WTC11 (cell line): ENCODE measurements at regions not wholly inside any gene's neighbourhood (a gene's known extent, or its start where the extent isn't known, plus 50 kb on each side); places are given as distances from the start of the nearest gene placed in this dataset.
"Not testable (repeated sequence)": the region's sequence is repeated elsewhere in the genome, so short reads cannot be mapped to it uniquely, and the experiment has no call there.

Experiments
- ATAC-seq: fragments of 200-7000 bp; cut with Tn5 transposase; 2 replicates; pipeline ENCODE4 v1.10.0; 2021; ENCODE audit warnings: mild to moderate bottlenecking, moderate library complexity
- CTCF ChIA-PET: fragments of 300-600 bp; sonication (Branson Sonifier 250); formaldehyde crosslinking; loops from one replicate; lab custom pipeline; 2021; ENCODE audit warnings: antibody characterized with exemption; lab: Charles Lee
- POLR2A ChIA-PET: fragments of 350-600 bp; sonication (Branson Sonifier 250); formaldehyde crosslinking; loops from one replicate; lab custom pipeline; 2021; ENCODE audit warnings: antibody characterized with exemption; lab: Charles Lee
- DNase-seq: peaks from one replicate; pipeline ENCODE4 v3.0.0; 2021; ENCODE audit warnings: low spot score
- H3K27ac Mint-ChIP-seq: 2 replicates; pipeline ENCODE4 v1.8.0; 2021; ENCODE audit warnings: mixed read lengths
- H3K27me3 Mint-ChIP-seq: 2 replicates; pipeline ENCODE4 v1.8.0; 2021; ENCODE audit warnings: low read depth, mild to moderate bottlenecking, moderate library complexity, mixed read lengths
- H3K36me3 Mint-ChIP-seq: 2 replicates; pipeline ENCODE4 v1.8.0; 2021; ENCODE audit warnings: mixed read lengths
- H3K4me1 Mint-ChIP-seq: 2 replicates; pipeline ENCODE4 v1.8.0; 2022; ENCODE audit warnings: mixed read lengths
- H3K4me3 Mint-ChIP-seq: 2 replicates; pipeline ENCODE4 v1.8.0; 2021; ENCODE audit warnings: mild to moderate bottlenecking, moderate library complexity, mixed read lengths
- H3K9me3 Mint-ChIP-seq: 2 replicates; pipeline ENCODE4 v1.8.0; 2021; ENCODE audit warnings: mixed read lengths
- CREB1 ChIP-seq: sonication (generic); formaldehyde crosslinking; IDR thresholded peaks from 2 replicates; pipeline ENCODE4 v1.8.0; 2023; ENCODE audit warnings: mild to moderate bottlenecking, missing genetic modification reagents
- EMX1 ChIP-seq: fragments of 250-450 bp; sonication (Bioruptor Pico); IDR thresholded peaks from 2 replicates; pipeline ENCODE4 v1.8.0; 2021; ENCODE audit warnings: mild to moderate bottlenecking
- GRHL2 ChIP-seq: fragments of 250-450 bp; sonication (Bioruptor Pico); IDR thresholded peaks from 2 replicates; pipeline ENCODE4 v1.8.0; 2022; ENCODE audit warnings: mild to moderate bottlenecking, moderate library complexity; ENCODE audit not compliant: insufficient replicate concordance, severe bottlenecking
- JUN ChIP-seq: sonication (generic); formaldehyde crosslinking; IDR thresholded peaks from 2 replicates; pipeline ENCODE4 v1.8.0; 2023; ENCODE audit warnings: mild to moderate bottlenecking, missing genetic modification reagents
- NFYB ChIP-seq: sonication (generic); formaldehyde crosslinking; conservative IDR thresholded peaks from 2 replicates; pipeline ENCODE4 v1.8.0; 2022; ENCODE audit warnings: low read depth, missing genetic modification reagents
- NR1H2 ChIP-seq: sonication (generic); formaldehyde crosslinking; IDR thresholded peaks from 2 replicates; pipeline ENCODE4 v1.9.0; 2021; ENCODE audit warnings: mild to moderate bottlenecking, moderate library complexity, missing genetic modification reagents
- PRRX2 ChIP-seq: fragments of 250-450 bp; sonication (Bioruptor Pico); IDR thresholded peaks from 2 replicates; pipeline ENCODE4 v1.8.0; 2021; ENCODE audit warnings: mild to moderate bottlenecking
- SMAD4 ChIP-seq: sonication (generic); formaldehyde crosslinking; IDR thresholded peaks from 2 replicates; pipeline ENCODE4 v1.8.0; 2022; ENCODE audit warnings: mild to moderate bottlenecking, missing genetic modification reagents
- SOX15 ChIP-seq: fragments of 250-450 bp; sonication (Bioruptor Pico); IDR thresholded peaks from 2 replicates; pipeline ENCODE4 v1.9.0; 2021; ENCODE audit warnings: mild to moderate bottlenecking
- SP1 ChIP-seq: sonication (generic); formaldehyde crosslinking; conservative IDR thresholded peaks from 2 replicates; pipeline ENCODE4 v1.8.1; 2022; ENCODE audit warnings: missing genetic modification reagents
- TEAD1 ChIP-seq: sonication (generic); formaldehyde crosslinking; IDR thresholded peaks from 2 replicates; pipeline ENCODE4 v1.8.0; 2022; ENCODE audit warnings: mild to moderate bottlenecking, missing genetic modification reagents
- TP53 ChIP-seq: sonication (generic); formaldehyde crosslinking; IDR thresholded peaks from 2 replicates; pipeline ENCODE4 v1.8.1; 2023; ENCODE audit warnings: mild to moderate bottlenecking, missing genetic modification reagents
- ZBTB21 ChIP-seq: sonication (generic); formaldehyde crosslinking; IDR thresholded peaks from 2 replicates; pipeline ENCODE4 v1.8.1; 2023; ENCODE audit warnings: mild to moderate bottlenecking, missing genetic modification reagents, borderline replicate concordance
- ZNF416 ChIP-seq: fragments of 250-450 bp; sonication (Bioruptor Pico); IDR thresholded peaks from 2 replicates; pipeline ENCODE4 v1.9.0; 2021; ENCODE audit warnings: mild to moderate bottlenecking, inconsistent platforms
- TF ChIP-seq, protein P1 (sequence below): fragments of 250-450 bp; sonication (Bioruptor Pico); IDR thresholded peaks from 2 replicates; pipeline ENCODE4 v1.9.0; 2021; ENCODE audit warnings: mild to moderate bottlenecking, borderline replicate concordance
- TF ChIP-seq, protein P2 (sequence below): sonication (generic); formaldehyde crosslinking; IDR thresholded peaks from 2 replicates; pipeline ENCODE4 v1.8.1; 2023; ENCODE audit warnings: mild to moderate bottlenecking, missing genetic modification reagents, borderline replicate concordance
- TF ChIP-seq, protein P3 (sequence below): sonication (generic); formaldehyde crosslinking; conservative IDR thresholded peaks from 2 replicates; pipeline ENCODE4 v1.8.1; 2022; ENCODE audit warnings: mild to moderate bottlenecking, missing genetic modification reagents
- TF ChIP-seq, protein P4 (sequence below): sonication (generic); formaldehyde crosslinking; IDR thresholded peaks from 2 replicates; pipeline ENCODE4 v1.8.0; 2022; ENCODE audit warnings: mild to moderate bottlenecking, missing genetic modification reagents
- TF ChIP-seq, protein P5 (sequence below): sonication (generic); formaldehyde crosslinking; IDR thresholded peaks from 2 replicates; pipeline ENCODE4 v1.8.0; 2022; ENCODE audit warnings: mild to moderate bottlenecking, missing genetic modification reagents

DNA sequence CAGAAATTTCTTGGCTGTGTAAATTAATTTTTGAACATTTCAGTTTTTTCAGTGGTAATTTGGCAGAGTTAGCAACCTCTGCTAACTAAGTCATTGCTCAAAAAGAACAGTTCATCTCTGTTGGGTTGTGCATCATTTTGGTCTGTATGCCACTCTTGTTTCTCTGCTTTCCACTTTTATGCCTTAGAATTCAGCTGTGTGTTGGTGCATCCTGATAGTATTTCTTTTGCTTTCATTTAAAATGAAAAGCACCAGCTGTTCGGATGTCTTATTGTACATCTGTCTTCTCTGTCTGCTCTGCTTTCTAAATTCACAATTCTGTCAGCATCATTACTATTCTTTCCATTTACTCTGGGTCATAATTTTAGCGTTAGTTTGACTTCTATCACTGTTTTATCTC is 388.2 kb upstream of the NDST4 start (continued):
- TF ChIP-seq CREB1 (no peak), EMX1 (CRISPR knock-in tag) (no peak), TEAD1 (no peak), ZNF416 (no peak)
- TF ChIP-seq, protein P1, sequence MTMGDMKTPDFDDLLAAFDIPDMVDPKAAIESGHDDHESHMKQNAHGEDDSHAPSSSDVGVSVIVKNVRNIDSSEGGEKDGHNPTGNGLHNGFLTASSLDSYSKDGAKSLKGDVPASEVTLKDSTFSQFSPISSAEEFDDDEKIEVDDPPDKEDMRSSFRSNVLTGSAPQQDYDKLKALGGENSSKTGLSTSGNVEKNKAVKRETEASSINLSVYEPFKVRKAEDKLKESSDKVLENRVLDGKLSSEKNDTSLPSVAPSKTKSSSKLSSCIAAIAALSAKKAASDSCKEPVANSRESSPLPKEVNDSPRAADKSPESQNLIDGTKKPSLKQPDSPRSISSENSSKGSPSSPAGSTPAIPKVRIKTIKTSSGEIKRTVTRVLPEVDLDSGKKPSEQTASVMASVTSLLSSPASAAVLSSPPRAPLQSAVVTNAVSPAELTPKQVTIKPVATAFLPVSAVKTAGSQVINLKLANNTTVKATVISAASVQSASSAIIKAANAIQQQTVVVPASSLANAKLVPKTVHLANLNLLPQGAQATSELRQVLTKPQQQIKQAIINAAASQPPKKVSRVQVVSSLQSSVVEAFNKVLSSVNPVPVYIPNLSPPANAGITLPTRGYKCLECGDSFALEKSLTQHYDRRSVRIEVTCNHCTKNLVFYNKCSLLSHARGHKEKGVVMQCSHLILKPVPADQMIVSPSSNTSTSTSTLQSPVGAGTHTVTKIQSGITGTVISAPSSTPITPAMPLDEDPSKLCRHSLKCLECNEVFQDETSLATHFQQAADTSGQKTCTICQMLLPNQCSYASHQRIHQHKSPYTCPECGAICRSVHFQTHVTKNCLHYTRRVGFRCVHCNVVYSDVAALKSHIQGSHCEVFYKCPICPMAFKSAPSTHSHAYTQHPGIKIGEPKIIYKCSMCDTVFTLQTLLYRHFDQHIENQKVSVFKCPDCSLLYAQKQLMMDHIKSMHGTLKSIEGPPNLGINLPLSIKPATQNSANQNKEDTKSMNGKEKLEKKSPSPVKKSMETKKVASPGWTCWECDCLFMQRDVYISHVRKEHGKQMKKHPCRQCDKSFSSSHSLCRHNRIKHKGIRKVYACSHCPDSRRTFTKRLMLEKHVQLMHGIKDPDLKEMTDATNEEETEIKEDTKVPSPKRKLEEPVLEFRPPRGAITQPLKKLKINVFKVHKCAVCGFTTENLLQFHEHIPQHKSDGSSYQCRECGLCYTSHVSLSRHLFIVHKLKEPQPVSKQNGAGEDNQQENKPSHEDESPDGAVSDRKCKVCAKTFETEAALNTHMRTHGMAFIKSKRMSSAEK (CRISPR knock-in tag), result no peak
- TF ChIP-seq, protein P2, sequence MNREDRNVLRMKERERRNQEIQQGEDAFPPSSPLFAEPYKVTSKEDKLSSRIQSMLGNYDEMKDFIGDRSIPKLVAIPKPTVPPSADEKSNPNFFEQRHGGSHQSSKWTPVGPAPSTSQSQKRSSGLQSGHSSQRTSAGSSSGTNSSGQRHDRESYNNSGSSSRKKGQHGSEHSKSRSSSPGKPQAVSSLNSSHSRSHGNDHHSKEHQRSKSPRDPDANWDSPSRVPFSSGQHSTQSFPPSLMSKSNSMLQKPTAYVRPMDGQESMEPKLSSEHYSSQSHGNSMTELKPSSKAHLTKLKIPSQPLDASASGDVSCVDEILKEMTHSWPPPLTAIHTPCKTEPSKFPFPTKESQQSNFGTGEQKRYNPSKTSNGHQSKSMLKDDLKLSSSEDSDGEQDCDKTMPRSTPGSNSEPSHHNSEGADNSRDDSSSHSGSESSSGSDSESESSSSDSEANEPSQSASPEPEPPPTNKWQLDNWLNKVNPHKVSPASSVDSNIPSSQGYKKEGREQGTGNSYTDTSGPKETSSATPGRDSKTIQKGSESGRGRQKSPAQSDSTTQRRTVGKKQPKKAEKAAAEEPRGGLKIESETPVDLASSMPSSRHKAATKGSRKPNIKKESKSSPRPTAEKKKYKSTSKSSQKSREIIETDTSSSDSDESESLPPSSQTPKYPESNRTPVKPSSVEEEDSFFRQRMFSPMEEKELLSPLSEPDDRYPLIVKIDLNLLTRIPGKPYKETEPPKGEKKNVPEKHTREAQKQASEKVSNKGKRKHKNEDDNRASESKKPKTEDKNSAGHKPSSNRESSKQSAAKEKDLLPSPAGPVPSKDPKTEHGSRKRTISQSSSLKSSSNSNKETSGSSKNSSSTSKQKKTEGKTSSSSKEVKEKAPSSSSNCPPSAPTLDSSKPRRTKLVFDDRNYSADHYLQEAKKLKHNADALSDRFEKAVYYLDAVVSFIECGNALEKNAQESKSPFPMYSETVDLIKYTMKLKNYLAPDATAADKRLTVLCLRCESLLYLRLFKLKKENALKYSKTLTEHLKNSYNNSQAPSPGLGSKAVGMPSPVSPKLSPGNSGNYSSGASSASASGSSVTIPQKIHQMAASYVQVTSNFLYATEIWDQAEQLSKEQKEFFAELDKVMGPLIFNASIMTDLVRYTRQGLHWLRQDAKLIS (CRISPR knock-in tag), result no peak

DNA sequence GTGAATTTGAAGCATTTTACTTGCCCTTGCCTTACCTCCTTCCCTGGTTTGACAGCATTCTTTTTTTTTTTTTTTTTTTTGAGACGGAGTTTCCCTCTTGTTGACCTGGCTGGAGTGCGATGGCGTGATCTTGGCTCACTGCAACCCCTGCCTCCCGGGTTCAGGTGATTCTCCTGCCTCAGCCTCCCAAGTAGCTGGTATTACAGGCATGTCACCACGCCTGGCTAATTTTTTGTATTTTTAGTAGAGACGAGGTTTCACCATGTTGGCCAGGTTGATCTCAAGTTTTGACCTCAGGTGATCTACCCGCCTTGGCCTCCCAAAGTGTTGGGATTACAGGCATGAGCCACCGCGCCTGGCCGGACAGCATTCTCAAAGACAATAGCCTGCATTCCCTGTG is 380.4 kb upstream of the NDST4 start:
- ATAC-seq, POLR2A ChIA-PET, H3K27me3 Mint-ChIP-seq, H3K27ac Mint-ChIP-seq, DNase-seq, H3K4me1 Mint-ChIP-seq, H3K36me3 Mint-ChIP-seq, CTCF ChIA-PET, H3K4me3 Mint-ChIP-seq: not testable (repeated sequence)
- H3K9me3 Mint-ChIP-seq, result peaks cover 24% of the 10 kb centered on the region

DNA sequence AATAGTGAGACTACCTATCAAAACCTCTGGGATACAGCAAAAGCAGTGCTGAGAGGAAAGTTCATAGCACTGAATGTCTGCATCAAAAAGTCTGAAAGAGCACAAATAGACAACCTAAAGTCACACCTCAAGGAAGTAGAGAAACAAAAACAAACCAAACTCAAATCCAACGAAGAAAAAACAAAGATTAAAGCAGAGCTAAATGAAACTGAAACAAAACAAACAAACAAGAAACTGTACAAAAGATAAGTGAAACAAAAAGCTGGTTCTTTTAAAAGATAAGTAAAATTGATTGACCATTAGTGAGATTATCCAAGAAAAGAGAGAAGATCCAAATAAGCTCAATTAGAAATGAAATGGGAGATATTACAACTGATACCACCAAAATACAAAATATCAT is 378.3 kb upstream of the NDST4 start:
- CTCF ChIA-PET, result no interaction called here
- POLR2A ChIA-PET, result no interaction called here
- ATAC-seq, result no peak
- Mint-ChIP-seq H3K27me3 (no peaks in the 10 kb centered on the region), H3K4me1 (peaks cover 11% of the 10 kb centered on the region), H3K9me3 (peaks cover 10% of the 10 kb centered on the region), H3K27ac (no peak overlapping the region), H3K4me3 (no peak overlapping the region), H3K36me3 (peaks cover 5% of the 10 kb centered on the region)
- no peak for DNase-seq
- TF ChIP-seq ZBTB21 (CRISPR knock-in tag), result no peak
- TF ChIP-seq SOX15 (CRISPR knock-in tag), result no peak
- TF ChIP-seq, protein P3, sequence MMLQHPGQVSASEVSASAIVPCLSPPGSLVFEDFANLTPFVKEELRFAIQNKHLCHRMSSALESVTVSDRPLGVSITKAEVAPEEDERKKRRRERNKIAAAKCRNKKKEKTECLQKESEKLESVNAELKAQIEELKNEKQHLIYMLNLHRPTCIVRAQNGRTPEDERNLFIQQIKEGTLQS (CRISPR knock-in tag), result no peak
- TF ChIP-seq NFYB (CRISPR knock-in tag), result no peak
- no peak for TF ChIP-seq EMX1 (CRISPR knock-in tag)
- TF ChIP-seq, protein P4, sequence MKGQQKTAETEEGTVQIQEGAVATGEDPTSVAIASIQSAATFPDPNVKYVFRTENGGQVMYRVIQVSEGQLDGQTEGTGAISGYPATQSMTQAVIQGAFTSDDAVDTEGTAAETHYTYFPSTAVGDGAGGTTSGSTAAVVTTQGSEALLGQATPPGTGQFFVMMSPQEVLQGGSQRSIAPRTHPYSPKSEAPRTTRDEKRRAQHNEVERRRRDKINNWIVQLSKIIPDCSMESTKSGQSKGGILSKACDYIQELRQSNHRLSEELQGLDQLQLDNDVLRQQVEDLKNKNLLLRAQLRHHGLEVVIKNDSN, result no peak
- TF ChIP-seq SMAD4 (CRISPR knock-in tag), result no peak
- TF ChIP-seq TP53 (CRISPR knock-in tag), result no peak
- no peak for TF ChIP-seq CREB1
- no peak for TF ChIP-seq SP1
- TF ChIP-seq NR1H2 (CRISPR knock-in tag), result no peak
- TF ChIP-seq, protein P5, sequence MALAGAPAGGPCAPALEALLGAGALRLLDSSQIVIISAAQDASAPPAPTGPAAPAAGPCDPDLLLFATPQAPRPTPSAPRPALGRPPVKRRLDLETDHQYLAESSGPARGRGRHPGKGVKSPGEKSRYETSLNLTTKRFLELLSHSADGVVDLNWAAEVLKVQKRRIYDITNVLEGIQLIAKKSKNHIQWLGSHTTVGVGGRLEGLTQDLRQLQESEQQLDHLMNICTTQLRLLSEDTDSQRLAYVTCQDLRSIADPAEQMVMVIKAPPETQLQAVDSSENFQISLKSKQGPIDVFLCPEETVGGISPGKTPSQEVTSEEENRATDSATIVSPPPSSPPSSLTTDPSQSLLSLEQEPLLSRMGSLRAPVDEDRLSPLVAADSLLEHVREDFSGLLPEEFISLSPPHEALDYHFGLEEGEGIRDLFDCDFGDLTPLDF (CRISPR knock-in tag), result no peak
- TF ChIP-seq GRHL2 (CRISPR knock-in tag), result no peak
- TF ChIP-seq JUN (CRISPR knock-in tag), result no peak
- TF ChIP-seq PRRX2 (CRISPR knock-in tag), result no peak
